ENCODE measurements at regions not wholly inside any gene's neighbourhood (a gene's known extent, or its start where the extent isn't known, plus 50 kb on each side); places are given as distances from the start of the nearest gene placed in this dataset.
A peak's percentile ranks its signal among the peaks of the same experiment; 100 is the strongest.

GRCh38 chr1:200275415-200275814, 134.4 kb downstream of the ZNF281 start (continued):
- no peak for TF ChIP-seq MGA (IDR thresholded peaks at IDR 0.05)
- TF ChIP-seq JUND (IDR thresholded peaks at IDR 0.05; ENCODE audit: borderline replicate concordance, low read depth, low read length) = peak; percentile 26; the same call in 1 of the 2 replicates
- TF ChIP-seq JUND (tag; IDR thresholded peaks at IDR 0.05; ENCODE audit: borderline replicate concordance, low read depth, low read length) = no peak
- TF ChIP-seq IRF2 (CRISPR knock-in tag; IDR thresholded peaks at IDR 0.05) = no peak
- TF ChIP-seq HMGXB4 (CRISPR knock-in tag; IDR thresholded peaks at IDR 0.05) = no peak
- TF ChIP-seq, protein P1, sequence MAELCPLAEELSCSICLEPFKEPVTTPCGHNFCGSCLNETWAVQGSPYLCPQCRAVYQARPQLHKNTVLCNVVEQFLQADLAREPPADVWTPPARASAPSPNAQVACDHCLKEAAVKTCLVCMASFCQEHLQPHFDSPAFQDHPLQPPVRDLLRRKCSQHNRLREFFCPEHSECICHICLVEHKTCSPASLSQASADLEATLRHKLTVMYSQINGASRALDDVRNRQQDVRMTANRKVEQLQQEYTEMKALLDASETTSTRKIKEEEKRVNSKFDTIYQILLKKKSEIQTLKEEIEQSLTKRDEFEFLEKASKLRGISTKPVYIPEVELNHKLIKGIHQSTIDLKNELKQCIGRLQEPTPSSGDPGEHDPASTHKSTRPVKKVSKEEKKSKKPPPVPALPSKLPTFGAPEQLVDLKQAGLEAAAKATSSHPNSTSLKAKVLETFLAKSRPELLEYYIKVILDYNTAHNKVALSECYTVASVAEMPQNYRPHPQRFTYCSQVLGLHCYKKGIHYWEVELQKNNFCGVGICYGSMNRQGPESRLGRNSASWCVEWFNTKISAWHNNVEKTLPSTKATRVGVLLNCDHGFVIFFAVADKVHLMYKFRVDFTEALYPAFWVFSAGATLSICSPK (IDR thresholded peaks at IDR 0.05; ENCODE audit: borderline replicate concordance) = no peak
- no peak for TF ChIP-seq GTF2F1 (IDR thresholded peaks at IDR 0.05; ENCODE audit: low read depth, low read length)
- TF ChIP-seq RAD21 (CRISPR knock-in tag; conservative IDR thresholded peaks at IDR 0.05 in 1 of 2, IDR thresholded peaks at IDR 0.05 in 1 of 2) = peak; percentile 27 to 44; a peak in 3 of 4 replicates
- TF ChIP-seq, protein P2, sequence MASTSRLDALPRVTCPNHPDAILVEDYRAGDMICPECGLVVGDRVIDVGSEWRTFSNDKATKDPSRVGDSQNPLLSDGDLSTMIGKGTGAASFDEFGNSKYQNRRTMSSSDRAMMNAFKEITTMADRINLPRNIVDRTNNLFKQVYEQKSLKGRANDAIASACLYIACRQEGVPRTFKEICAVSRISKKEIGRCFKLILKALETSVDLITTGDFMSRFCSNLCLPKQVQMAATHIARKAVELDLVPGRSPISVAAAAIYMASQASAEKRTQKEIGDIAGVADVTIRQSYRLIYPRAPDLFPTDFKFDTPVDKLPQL (IDR thresholded peaks at IDR 0.05; ENCODE audit: extremely low read depth, insufficient read length) = no peak
- peak; percentile 47; the same call in 1 of the 2 replicates for TF ChIP-seq SPI1 (IDR thresholded peaks at IDR 0.05; ENCODE audit: borderline replicate concordance, low read depth, low read length)
- TF ChIP-seq, protein P3, sequence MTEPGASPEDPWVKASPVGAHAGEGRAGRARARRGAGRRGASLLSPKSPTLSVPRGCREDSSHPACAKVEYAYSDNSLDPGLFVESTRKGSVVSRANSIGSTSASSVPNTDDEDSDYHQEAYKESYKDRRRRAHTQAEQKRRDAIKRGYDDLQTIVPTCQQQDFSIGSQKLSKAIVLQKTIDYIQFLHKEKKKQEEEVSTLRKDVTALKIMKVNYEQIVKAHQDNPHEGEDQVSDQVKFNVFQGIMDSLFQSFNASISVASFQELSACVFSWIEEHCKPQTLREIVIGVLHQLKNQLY (CRISPR knock-in tag; conservative IDR thresholded peaks at IDR 0.05) = no peak
